OCI-LY1 (cell line): ENCODE measurements at regions not wholly inside any gene's neighbourhood (a gene's known extent, or its start where the extent isn't known, plus 50 kb on each side); places are given as distances from the start of the nearest gene placed in this dataset.
A peak's percentile ranks its signal among the peaks of the same experiment; 100 is the strongest.

Source experiments
- H2AFZ ChIP-seq: fragments of 200-600 bp; sonication (generic), shearing (Covaris generic); 2 replicates; pipeline ENCODE4 v1.6.0; 2014; ENCODE audit warnings: antibody characterized with exemption, mild to moderate bottlenecking, low read length
- H3F3A ChIP-seq: fragments of 200-600 bp; sonication (generic), shearing (Covaris generic); 2 replicates; pipeline ENCODE4 v1.6.0; 2014; ENCODE audit warnings: mild to moderate bottlenecking, antibody characterized with exemption, low read length, moderate library complexity; ENCODE audit not compliant: insufficient read depth
- H3K27ac ChIP-seq: fragments of 200-600 bp; sonication (generic); 2 replicates; pipeline ENCODE4 v1.5.1; 2014; ENCODE audit warnings: low read length, mixed run types, mild to moderate bottlenecking, low read depth; ENCODE audit not compliant: poor library complexity, severe bottlenecking
- H3K27me3 ChIP-seq: fragments of 200-600 bp; sonication (generic); 2 replicates; pipeline ENCODE4 v1.6.0; 2014; ENCODE audit warnings: antibody characterized with exemption, mild to moderate bottlenecking, low read length, moderate library complexity; ENCODE audit not compliant: insufficient read depth
- H3K36me3 ChIP-seq: fragments of 200-600 bp; sonication (generic); 2 replicates; pipeline ENCODE4 v1.6.1; 2014; ENCODE audit warnings: mild to moderate bottlenecking, antibody characterized with exemption, low read length, moderate library complexity, mixed read lengths; ENCODE audit not compliant: insufficient read depth
- H3K4me1 ChIP-seq: fragments of 200-600 bp; sonication (generic); 2 replicates; pipeline ENCODE4 v1.5.1; 2014; ENCODE audit warnings: mild to moderate bottlenecking, low read length, moderate library complexity; ENCODE audit not compliant: insufficient read depth, severe bottlenecking
- H3K4me2 ChIP-seq: fragments of 200-600 bp; sonication (generic), shearing (Covaris generic); 2 replicates; pipeline ENCODE4 v1.6.1; 2014; ENCODE audit warnings: low read length
- H3K4me3 ChIP-seq: fragments of 200-600 bp; sonication (generic); 2 replicates; pipeline ENCODE4 v1.5.1; 2014; ENCODE audit warnings: low read length, low read depth, mild to moderate bottlenecking, mixed read lengths; ENCODE audit not compliant: poor library complexity, severe bottlenecking
- H3K79me2 ChIP-seq: fragments of 200-600 bp; shearing (Covaris generic); 2 replicates; pipeline ENCODE4 v1.6.1; 2016; ENCODE audit warnings: mixed run types, low read length, mixed read lengths; ENCODE audit not compliant: insufficient read depth
- H3K9ac ChIP-seq: fragments of 200-600 bp; sonication (generic), shearing (Covaris generic); 2 replicates; pipeline ENCODE4 v1.6.1; 2014; ENCODE audit warnings: mild to moderate bottlenecking, low read length, mixed read lengths
- H3K9me2 ChIP-seq: fragments of 200-600 bp; sonication (generic), shearing (Covaris generic); 2 replicates; pipeline ENCODE4 v1.6.1; 2014; ENCODE audit warnings: low read depth, mild to moderate bottlenecking, low read length, mixed read lengths
- H3K9me3 ChIP-seq: fragments of 200-600 bp; shearing (Covaris generic); 2 replicates; pipeline ENCODE4 v1.6.1; 2014; ENCODE audit warnings: low read length, mixed read lengths
- H4K20me1 ChIP-seq: fragments of 200-600 bp; sonication (generic), shearing (Covaris generic); 2 replicates; pipeline ENCODE4 v1.6.0; 2016; ENCODE audit warnings: mild to moderate bottlenecking, low read length; ENCODE audit not compliant: insufficient read depth
- CTCF ChIP-seq: fragments of 200-600 bp; sonication (generic), shearing (Covaris generic); IDR thresholded peaks from 2 replicates; pipeline ENCODE4 v1.5.1; 2017; ENCODE audit warnings: mild to moderate bottlenecking, antibody characterized with exemption, low read length, moderate library complexity, mixed read lengths
- EZH2 ChIP-seq: fragments of 200-600 bp; sonication (generic), shearing (Covaris generic); IDR thresholded peaks from 2 replicates; pipeline ENCODE4 v1.8.0; 2017; ENCODE audit warnings: borderline replicate concordance, mixed run types, mild to moderate bottlenecking, antibody characterized with exemption, low read length, moderate library complexity, mixed read lengths

- Histone ChIP-seq H4K20me1 (no peaks in the 10 kb centered on the region), H3K4me1 (peaks cover 67% of the 10 kb centered on the region)
These were observed 62.2 kb upstream of the USP6NL start for GRCh38 chr10:11673346-11674280.

GRCh38 chr10:11672836-11673235, 61.4 kb upstream of the USP6NL start:
- no peaks in the 10 kb centered on the region for H3K27me3 ChIP-seq
- peak overlapping the region; percentile 89 for H3K27ac ChIP-seq
- H3K9me3 ChIP-seq: no peaks in the 10 kb centered on the region
- peak overlapping the region; percentile 50; the same call in 1 of the 2 replicates for H3K9ac ChIP-seq
- no peaks in the 10 kb centered on the region for H4K20me1 ChIP-seq
- peak overlapping the region; percentile 46 for H3K4me3 ChIP-seq
- H3F3A ChIP-seq: no peaks in the 10 kb centered on the region
- H3K4me2 ChIP-seq: peak overlapping the region; percentile 53
- TF ChIP-seq CTCF: no peak
- H3K4me1 ChIP-seq: peaks cover 67% of the 10 kb centered on the region
- H3K79me2 ChIP-seq: no peaks in the 10 kb centered on the region
- no peaks in the 10 kb centered on the region for H3K9me2 ChIP-seq
- peaks cover 8% of the 10 kb centered on the region; the same call in 1 of the 2 replicates for H3K36me3 ChIP-seq
- no peak overlapping the region for H2AFZ ChIP-seq

More at GRCh38 chr10:11673346-11674280, 62.2 kb upstream of the USP6NL start:
- Histone ChIP-seq H3K4me2 (peak overlapping the region; percentile 53), H3K79me2 (no peaks in the 10 kb centered on the region), H3K27ac (peak overlapping the region; percentile 89), H3K9ac (peak overlapping the region; percentile 50; the same call in 1 of the 2 replicates), H3F3A (no peaks in the 10 kb centered on the region), H3K27me3 (no peaks in the 10 kb centered on the region), H2AFZ (no peak overlapping the region), H3K9me3 (no peaks in the 10 kb centered on the region), H3K36me3 (peaks cover 8% of the 10 kb centered on the region; the same call in 1 of the 2 replicates), H3K4me3 (peak overlapping the region; percentile 46), H3K9me2 (no peaks in the 10 kb centered on the region)
- TF ChIP-seq CTCF: no peak
- TF ChIP-seq EZH2: no peak

GRCh38 chr10:11670381-11670780, 58.9 kb upstream of the USP6NL start:
- H3K27me3 ChIP-seq: no peaks in the 10 kb centered on the region; the same call in 1 of the 2 replicates
- no peak overlapping the region for H3K9ac ChIP-seq
- no peak overlapping the region for H3K4me3 ChIP-seq
- no peaks in the 10 kb centered on the region for H4K20me1 ChIP-seq
- no peaks in the 10 kb centered on the region for H3K9me2 ChIP-seq
- no peak overlapping the region for H3K27ac ChIP-seq
- H3K4me1 ChIP-seq: peaks cover 60% of the 10 kb centered on the region
- no peak overlapping the region for H2AFZ ChIP-seq
- no peaks in the 10 kb centered on the region for H3F3A ChIP-seq
- no peak overlapping the region for H3K4me2 ChIP-seq
- peaks cover 6% of the 10 kb centered on the region; the same call in 1 of the 2 replicates for H3K36me3 ChIP-seq
- H3K9me3 ChIP-seq: no peaks in the 10 kb centered on the region
- TF ChIP-seq EZH2: no peak
- TF ChIP-seq CTCF: no peak
- no peaks in the 10 kb centered on the region for H3K79me2 ChIP-seq
